ENCODE measurements at regions not wholly inside any gene's neighbourhood (a gene's known extent, or its start where the extent isn't known, plus 50 kb on each side); places are given as distances from the start of the nearest gene placed in this dataset.

GRCh38 chr16:51892293-51893007, 654.5 kb downstream of the TOX3 start:
- no peak for DNase-seq

- DNase-seq: no peak
These were observed 658.4 kb downstream of the TOX3 start for GRCh38 chr16:51888534-51888933.

GRCh38 chr16:51888016-51888415, 658.9 kb downstream of the TOX3 start:
- DNase-seq: no peak

GRCh38 chr16:51886456-51886855, 660.5 kb downstream of the TOX3 start:
- DNase-seq: no peak

- DNase-seq: no peak
These were observed 662.2 kb downstream of the TOX3 start for GRCh38 chr16:51884773-51885172.

GRCh38 chr16:51881731-51882130, 665.2 kb downstream of the TOX3 start:
- no peak for DNase-seq

- no peak for DNase-seq
These were observed 666.2 kb downstream of the TOX3 start for GRCh38 chr16:51880776-51881175.

GRCh38 chr16:51877686-51878085, 669.3 kb downstream of the TOX3 start:
- DNase-seq: no peak

GRCh38 chr16:51876934-51877333, 670.0 kb downstream of the TOX3 start:
- no peak for DNase-seq

GRCh38 chr16:51876601-51876875, 670.4 kb downstream of the TOX3 start:
- no peak for DNase-seq

- no peak for DNase-seq
These were observed 670.9 kb downstream of the TOX3 start for GRCh38 chr16:51875834-51876600.

GRCh38 chr16:51872524-51872923, 674.4 kb downstream of the TOX3 start:
- DNase-seq: no peak

GRCh38 chr16:51870296-51870854, 676.6 kb downstream of the TOX3 start:
- no peak for DNase-seq

GRCh38 chr16:51869176-51869575, 677.8 kb downstream of the TOX3 start:
- no peak for DNase-seq

- DNase-seq: no peak
These were observed 678.3 kb downstream of the TOX3 start for GRCh38 chr16:51868631-51869030.

- no peak for DNase-seq
These were observed 679.4 kb downstream of the TOX3 start for GRCh38 chr16:51867386-51868065.

- no peak for DNase-seq
These were observed 682.4 kb downstream of the TOX3 start for GRCh38 chr16:51864575-51864974.

- DNase-seq: no peak
These were observed 692.5 kb downstream of the TOX3 start for GRCh38 chr16:51854401-51854951.

GRCh38 chr16:51853586-51853985, 693.4 kb downstream of the TOX3 start:
- no peak for DNase-seq

- DNase-seq: no peak
These were observed 694.1 kb downstream of the TOX3 start for GRCh38 chr16:51852892-51853291.

- DNase-seq: no peak
These were observed 695.8 kb downstream of the TOX3 start for GRCh38 chr16:51851111-51851510.

GRCh38 chr16:51849715-51850114, 697.2 kb downstream of the TOX3 start:
- DNase-seq: no peak

GRCh38 chr16:51845586-51846305, 694.7 kb upstream of the SALL1 start:
- no peak for DNase-seq
